Liver (tissue), 3 donors: ENCODE measurements at regions not wholly inside any gene's neighbourhood (a gene's known extent, or its start where the extent isn't known, plus 50 kb on each side); places are given as distances from the start of the nearest gene placed in this dataset.

Experiments used
- ATF3 ChIP-seq: IDR thresholded peaks from 2 replicates; pipeline ENCODE4 v1.6.1; 2016; ENCODE audit warnings: antibody characterized with exemption
- CTCF ChIP-seq: fragments of 150-350 bp; IDR thresholded peaks from 2 replicates; pipeline ENCODE4 v1.5.1; 2017; ENCODE audit warnings: improper control_type of control experiment, low read depth, low read length; ENCODE audit not compliant: missing input control
- FOXA1 ChIP-seq: IDR thresholded peaks from 2 replicates; pipeline ENCODE4 v1.6.1; 2016; ENCODE audit warnings: antibody characterized with exemption
- SP1 ChIP-seq: IDR thresholded peaks from 2 replicates; pipeline ENCODE4 v1.6.1; 2018; ENCODE audit warnings: antibody characterized with exemption, mild to moderate bottlenecking
- TAF1 ChIP-seq: conservative IDR thresholded peaks from 2 replicates; pipeline ENCODE4 v1.6.1; 2016; ENCODE audit warnings: antibody characterized with exemption, mild to moderate bottlenecking
- ZBTB33 ChIP-seq: IDR thresholded peaks from 2 replicates; pipeline ENCODE4 v1.6.1; 2016; ENCODE audit warnings: antibody characterized with exemption
- donor health status: healthy.
- donor health status: healthy.

GRCh38 chr16:73616166-73616753 lies 568.3 kb upstream of the ZFHX3 start:
- TF ChIP-seq CTCF (no peak), ZBTB33 (no peak), ATF3 (no peak), TAF1 (no peak), SP1 (no peak), FOXA1 (no peak)
